Esophagus (tissue), 2 donors: ENCODE measurements at regions not wholly inside any gene's neighbourhood (a gene's known extent, or its start where the extent isn't known, plus 50 kb on each side); places are given as distances from the start of the nearest gene placed in this dataset.

ENCODE experiments used
- H3K27ac ChIP-seq, 2 donors: one replicate each; pipeline ENCODE4 v1.5.1; 2013; ENCODE audit warnings: low read depth in 2 of 2, mild to moderate bottlenecking in 2 of 2, inconsistent platforms in 1 of 2, low read length in 1 of 2, moderate library complexity in 1 of 2
- H3K27me3 ChIP-seq, 2 donors: one replicate each; pipeline ENCODE4 v1.6.1; 2013; ENCODE audit warnings: low read length in 2 of 2, control low read depth in 1 of 2, mild to moderate bottlenecking in 1 of 2; ENCODE audit not compliant: insufficient read depth in 2 of 2, control insufficient read depth in 1 of 2
- H3K36me3 ChIP-seq, 2 donors: one replicate each; pipeline ENCODE4 v1.6.1; 2013; ENCODE audit warnings: low read length in 1 of 2; ENCODE audit not compliant: control insufficient read depth in 2 of 2, insufficient read depth in 2 of 2
- H3K4me1 ChIP-seq, 2 donors: one replicate each; pipeline ENCODE4 v1.6.1; 2013; ENCODE audit warnings: low read length in 1 of 2; ENCODE audit not compliant: control insufficient read depth in 2 of 2, insufficient read depth in 2 of 2
- H3K4me3 ChIP-seq, 2 donors: one replicate each; pipeline ENCODE4 v1.5.1; 2013; ENCODE audit warnings: low read length in 2 of 2, mild to moderate bottlenecking in 2 of 2, low read depth in 1 of 2, moderate library complexity in 1 of 2
- H3K9me3 ChIP-seq, 2 donors: one replicate each; pipeline ENCODE4 v1.6.1; 2013; ENCODE audit warnings: mild to moderate bottlenecking in 2 of 2, low read depth in 1 of 2, low read length in 1 of 2, moderate library complexity in 1 of 2; ENCODE audit not compliant: control insufficient read depth in 2 of 2, insufficient read depth in 1 of 2
- WGBS, 2 donors: extraction: QIAGEN DNeasy Blood & Tissue Kit; methylation state at CpG; one replicate each; pipeline ENCODE4 v1.1.7; 2013; 5-methylcytosine and 5-hydroxymethylcytosine counted together
- donor health status: healthy with polysubstance abuse.
- donor health status: Bipolar disorder and iron deficiency.

GRCh38 chr20:39146394-39146793 is 184.2 kb downstream of the DHX35 start:
- Histone ChIP-seq H3K4me3 (no peak overlapping the region), H3K27ac (no peak overlapping the region), H3K9me3 (no peaks in the 10 kb centered on the region), H3K4me1 (no peaks in the 10 kb centered on the region), H3K36me3 (no peaks in the 10 kb centered on the region), H3K27me3 (no peaks in the 10 kb centered on the region)
- WGBS, 2 donors, result 45 to 57% methylated on average over 2 of the region's 2 CpGs

- 67 to 74% methylated on average over 2 of the region's 2 CpGs for WGBS, 2 donors
- no peaks in the 10 kb centered on the region for H3K4me1 ChIP-seq
- H3K36me3 ChIP-seq, result no peaks in the 10 kb centered on the region
- no peak overlapping the region for H3K4me3 ChIP-seq
- no peaks in the 10 kb centered on the region for H3K9me3 ChIP-seq
- H3K27ac ChIP-seq, result no peak overlapping the region
- no peaks in the 10 kb centered on the region for H3K27me3 ChIP-seq
These were observed 183.8 kb downstream of the DHX35 start for GRCh38 chr20:39145921-39146320.

GRCh38 chr20:39144757-39145156 is 182.6 kb downstream of the DHX35 start:
- H3K4me3 ChIP-seq, result no peak overlapping the region
- 76 to 82% methylated on average over 4 of the region's 4 CpGs for WGBS, 2 donors
- H3K27ac ChIP-seq, result no peak overlapping the region
- no peaks in the 10 kb centered on the region for H3K9me3 ChIP-seq
- no peaks in the 10 kb centered on the region for H3K4me1 ChIP-seq
- H3K36me3 ChIP-seq, result no peaks in the 10 kb centered on the region
- H3K27me3 ChIP-seq, result peaks cover 0 to 6% of the 10 kb centered on the region in 2 donors

- no peak overlapping the region for H3K4me3 ChIP-seq
- no peaks in the 10 kb centered on the region for H3K9me3 ChIP-seq
- H3K27me3 ChIP-seq, result peaks cover 0 to 6% of the 10 kb centered on the region in 2 donors
- H3K27ac ChIP-seq, result no peak overlapping the region
- H3K36me3 ChIP-seq, result no peaks in the 10 kb centered on the region
- H3K4me1 ChIP-seq, result no peaks in the 10 kb centered on the region
- WGBS, 2 donors, result 35 to 39% methylated on average over 13 of the region's 13 CpGs
These were observed 180.4 kb downstream of the DHX35 start for GRCh38 chr20:39142407-39143096.

- peaks cover 0 to 6% of the 10 kb centered on the region in 2 donors for H3K27me3 ChIP-seq
- peaks cover 0 to 2% of the 10 kb centered on the region in 2 donors for H3K4me1 ChIP-seq
- H3K27ac ChIP-seq, result no peak overlapping the region
- H3K9me3 ChIP-seq, result no peaks in the 10 kb centered on the region
- no peak overlapping the region for H3K4me3 ChIP-seq
- no peaks in the 10 kb centered on the region for H3K36me3 ChIP-seq
These were observed 175.2 kb downstream of the DHX35 start for GRCh38 chr20:39137299-39137698.

- 67 to 76% methylated on average over 6 of the region's 6 CpGs for WGBS, 2 donors
- Histone ChIP-seq H3K4me3 (no peak overlapping the region), H3K36me3 (no peaks in the 10 kb centered on the region), H3K4me1 (peaks cover 0 to 2% of the 10 kb centered on the region in 2 donors), H3K27ac (no peak overlapping the region), H3K9me3 (no peaks in the 10 kb centered on the region), H3K27me3 (peaks cover 0 to 6% of the 10 kb centered on the region in 2 donors)
These were observed 174.7 kb downstream of the DHX35 start for GRCh38 chr20:39136798-39137197.

- 85 to 91% methylated on average over 15 of the region's 15 CpGs for WGBS, 2 donors
- H3K4me3 ChIP-seq, result no peak overlapping the region
- H3K9me3 ChIP-seq, result no peaks in the 10 kb centered on the region
- peaks cover 0 to 2% of the 10 kb centered on the region in 2 donors for H3K4me1 ChIP-seq
- no peaks in the 10 kb centered on the region for H3K36me3 ChIP-seq
- peaks cover 0 to 6% of the 10 kb centered on the region in 2 donors for H3K27me3 ChIP-seq
- no peak overlapping the region for H3K27ac ChIP-seq
These were observed 173.9 kb downstream of the DHX35 start for GRCh38 chr20:39135885-39136544.

- no peaks in the 10 kb centered on the region for H3K27me3 ChIP-seq
- no peaks in the 10 kb centered on the region for H3K9me3 ChIP-seq
- 85 to 92% methylated on average over 4 of the region's 4 CpGs for WGBS, 2 donors
- peaks cover 0 to 2% of the 10 kb centered on the region in 2 donors for H3K4me1 ChIP-seq
- no peaks in the 10 kb centered on the region for H3K36me3 ChIP-seq
- H3K4me3 ChIP-seq, result no peak overlapping the region
- H3K27ac ChIP-seq, result no peak overlapping the region
These were observed 171.1 kb downstream of the DHX35 start for GRCh38 chr20:39133201-39133600.

GRCh38 chr20:39132511-39132910 is 170.4 kb downstream of the DHX35 start:
- no peaks in the 10 kb centered on the region for H3K36me3 ChIP-seq
- H3K4me1 ChIP-seq, result peaks cover 0 to 2% of the 10 kb centered on the region in 2 donors
- H3K27me3 ChIP-seq, result no peaks in the 10 kb centered on the region
- no peak overlapping the region for H3K27ac ChIP-seq
- H3K9me3 ChIP-seq, result no peaks in the 10 kb centered on the region
- 88 to 90% methylated on average over 5 of the region's 5 CpGs for WGBS, 2 donors
- no peak overlapping the region for H3K4me3 ChIP-seq

GRCh38 chr20:39132093-39132492 is 169.9 kb downstream of the DHX35 start:
- peaks cover 0 to 2% of the 10 kb centered on the region in 2 donors for H3K4me1 ChIP-seq
- H3K4me3 ChIP-seq, result no peak overlapping the region
- no peaks in the 10 kb centered on the region for H3K27me3 ChIP-seq
- no peaks in the 10 kb centered on the region for H3K36me3 ChIP-seq
- no peak overlapping the region for H3K27ac ChIP-seq
- H3K9me3 ChIP-seq, result no peaks in the 10 kb centered on the region
